ENCODE measurements at regions not wholly inside any gene's neighbourhood (a gene's known extent, or its start where the extent isn't known, plus 50 kb on each side); places are given as distances from the start of the nearest gene placed in this dataset.

- TF ChIP-seq ELF4 (IDR thresholded peaks at IDR 0.05) = no peak
- TF ChIP-seq SUZ12 (IDR thresholded peaks at IDR 0.05) = no peak
- TF ChIP-seq HDGF (IDR thresholded peaks at IDR 0.05; ENCODE audit: borderline replicate concordance) = no peak
- no peak for TF ChIP-seq LEF1 (IDR thresholded peaks at IDR 0.05; ENCODE audit: borderline replicate concordance)
- no peak for TF ChIP-seq ZNF384 (IDR thresholded peaks at IDR 0.05)
- no peak for TF ChIP-seq L3MBTL2 (conservative IDR thresholded peaks at IDR 0.05)
- TF ChIP-seq FOXK2 (IDR thresholded peaks at IDR 0.05) = no peak
- TF ChIP-seq CTBP1 (IDR thresholded peaks at IDR 0.05; ENCODE audit: borderline replicate concordance) = no peak
- TF ChIP-seq FOXM1 (IDR thresholded peaks at IDR 0.05; ENCODE audit: borderline replicate concordance) = no peak
- no peak for TF ChIP-seq BHLHE40 (IDR thresholded peaks at IDR 0.05; ENCODE audit: borderline replicate concordance)
- TF ChIP-seq, protein P1, sequence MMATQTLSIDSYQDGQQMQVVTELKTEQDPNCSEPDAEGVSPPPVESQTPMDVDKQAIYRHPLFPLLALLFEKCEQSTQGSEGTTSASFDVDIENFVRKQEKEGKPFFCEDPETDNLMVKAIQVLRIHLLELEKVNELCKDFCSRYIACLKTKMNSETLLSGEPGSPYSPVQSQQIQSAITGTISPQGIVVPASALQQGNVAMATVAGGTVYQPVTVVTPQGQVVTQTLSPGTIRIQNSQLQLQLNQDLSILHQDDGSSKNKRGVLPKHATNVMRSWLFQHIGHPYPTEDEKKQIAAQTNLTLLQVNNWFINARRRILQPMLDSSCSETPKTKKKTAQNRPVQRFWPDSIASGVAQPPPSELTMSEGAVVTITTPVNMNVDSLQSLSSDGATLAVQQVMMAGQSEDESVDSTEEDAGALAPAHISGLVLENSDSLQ (IDR thresholded peaks at IDR 0.05) = no peak
- ChIA-PET CTCF (no interaction called here), POLR2A (no interaction called here)
- DNase-seq (ENCODE audit: extremely low spot score) = no peak
Measured at GRCh38 chr2:217671871-217672270, 330.9 kb downstream of the TNS1 start.

- POLR2A ChIA-PET = no interaction called here
- TF ChIP-seq ELF4 (IDR thresholded peaks at IDR 0.05) (no peak), SUZ12 (IDR thresholded peaks at IDR 0.05) (no peak), ARNT (IDR thresholded peaks at IDR 0.05) (no peak), L3MBTL2 (conservative IDR thresholded peaks at IDR 0.05) (no peak), BHLHE40 (IDR thresholded peaks at IDR 0.05; ENCODE audit: borderline replicate concordance) (no peak), ZNF384 (IDR thresholded peaks at IDR 0.05) (no peak), TARDBP (IDR thresholded peaks at IDR 0.05) (no peak)
- CTCF ChIA-PET = no interaction called here
- no peak for DNase-seq (ENCODE audit: extremely low spot score)
Measured at GRCh38 chr2:217671075-217671474, 331.7 kb downstream of the TNS1 start.

- DNase-seq (ENCODE audit: extremely low spot score) = no peak
- CTCF ChIA-PET = no interaction called here
- TF ChIP-seq FOXK2 (IDR thresholded peaks at IDR 0.05) (no peak), SP1 (IDR thresholded peaks at IDR 0.05) (no peak), SUZ12 (IDR thresholded peaks at IDR 0.05) (no peak), FOXM1 (IDR thresholded peaks at IDR 0.05; ENCODE audit: borderline replicate concordance) (no peak), NFRKB (IDR thresholded peaks at IDR 0.05) (no peak), CTBP1 (IDR thresholded peaks at IDR 0.05; ENCODE audit: borderline replicate concordance) (no peak), ARNT (IDR thresholded peaks at IDR 0.05) (no peak), HDGF (IDR thresholded peaks at IDR 0.05; ENCODE audit: borderline replicate concordance) (no peak), LEF1 (IDR thresholded peaks at IDR 0.05; ENCODE audit: borderline replicate concordance) (no peak)
- POLR2A ChIA-PET = no interaction called here
Measured at GRCh38 chr2:217669831-217670230, 333.0 kb downstream of the TNS1 start.

DNA sequence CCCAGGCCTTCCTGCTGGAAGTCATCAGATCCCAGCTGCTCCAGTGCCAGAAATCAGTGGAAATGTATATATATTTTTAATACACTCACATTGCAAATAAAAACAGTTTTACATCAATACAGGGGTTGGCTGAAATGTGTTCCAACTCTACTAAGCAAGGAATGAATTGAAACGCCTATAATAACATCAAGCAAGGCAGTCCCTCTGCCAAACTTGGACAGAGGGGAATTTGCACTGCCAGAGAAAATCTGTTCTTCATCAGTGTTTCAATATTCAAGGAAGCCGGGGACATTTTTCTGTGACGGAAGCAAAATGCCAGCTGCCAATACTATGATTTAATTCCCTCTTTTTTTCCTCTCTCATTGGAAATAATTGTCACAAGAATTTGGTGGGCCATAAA is 335.3 kb downstream of the TNS1 start:
- POLR2A ChIA-PET = no interaction called here
- CTCF ChIA-PET = no interaction called here
- DNase-seq (ENCODE audit: extremely low spot score) = no peak
- TF ChIP-seq NFRKB (IDR thresholded peaks at IDR 0.05) (no peak), CTBP1 (IDR thresholded peaks at IDR 0.05; ENCODE audit: borderline replicate concordance) (no peak), LEF1 (IDR thresholded peaks at IDR 0.05; ENCODE audit: borderline replicate concordance) (no peak), FOXM1 (IDR thresholded peaks at IDR 0.05; ENCODE audit: borderline replicate concordance) (no peak), HDGF (IDR thresholded peaks at IDR 0.05; ENCODE audit: borderline replicate concordance) (no peak), SUZ12 (IDR thresholded peaks at IDR 0.05) (no peak), SP1 (IDR thresholded peaks at IDR 0.05) (no peak), ARNT (IDR thresholded peaks at IDR 0.05) (no peak), ZNF384 (IDR thresholded peaks at IDR 0.05) (no peak), BHLHE40 (IDR thresholded peaks at IDR 0.05; ENCODE audit: borderline replicate concordance) (no peak), FOXA1 (IDR thresholded peaks at IDR 0.05) (no peak), L3MBTL2 (conservative IDR thresholded peaks at IDR 0.05) (no peak), FOXK2 (IDR thresholded peaks at IDR 0.05) (no peak), ELF4 (IDR thresholded peaks at IDR 0.05) (no peak), TARDBP (IDR thresholded peaks at IDR 0.05) (no peak)
- TF ChIP-seq, protein P1 (IDR thresholded peaks at IDR 0.05) = no peak

DNA sequence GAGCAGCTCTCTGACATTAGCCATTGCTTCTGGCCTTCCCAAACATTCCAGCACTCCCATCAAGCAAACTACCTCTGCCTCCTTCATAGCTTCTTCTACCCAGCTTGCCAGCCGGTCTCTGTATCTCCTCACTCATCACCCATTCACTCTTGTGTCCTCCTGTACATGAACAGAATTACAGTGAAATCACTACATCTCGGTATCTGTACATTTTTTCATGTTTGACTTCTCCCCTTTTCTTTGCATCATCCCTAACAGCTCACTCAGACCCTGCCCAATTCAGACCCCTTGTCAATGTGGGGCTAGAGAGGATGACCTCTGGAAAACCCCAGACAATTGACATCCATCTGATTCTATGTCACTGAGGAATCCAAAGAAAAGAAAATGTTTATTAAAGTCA is 335.8 kb downstream of the TNS1 start:
- CTCF ChIA-PET = interaction anchor here (1.0 kb wide), 1 partner anchor 12 kb away, joined by 4 read pairs; no protein-coding TSS in a partner anchor
- POLR2A ChIA-PET = no interaction called here
- no peak for DNase-seq (ENCODE audit: extremely low spot score)
- no peak for TF ChIP-seq FOXA1 (IDR thresholded peaks at IDR 0.05)
- TF ChIP-seq L3MBTL2 (conservative IDR thresholded peaks at IDR 0.05) = no peak
- no peak for TF ChIP-seq SUZ12 (IDR thresholded peaks at IDR 0.05)
- TF ChIP-seq ARNT (IDR thresholded peaks at IDR 0.05) = no peak
- no peak for TF ChIP-seq SP1 (IDR thresholded peaks at IDR 0.05)
- no peak for TF ChIP-seq CTBP1 (IDR thresholded peaks at IDR 0.05; ENCODE audit: borderline replicate concordance)
- no peak for TF ChIP-seq TARDBP (IDR thresholded peaks at IDR 0.05)
- no peak for TF ChIP-seq NFRKB (IDR thresholded peaks at IDR 0.05)
- no peak for TF ChIP-seq ZNF384 (IDR thresholded peaks at IDR 0.05)
- TF ChIP-seq BHLHE40 (IDR thresholded peaks at IDR 0.05; ENCODE audit: borderline replicate concordance) = no peak
- no peak for TF ChIP-seq FOXM1 (IDR thresholded peaks at IDR 0.05; ENCODE audit: borderline replicate concordance)
- TF ChIP-seq ELF4 (IDR thresholded peaks at IDR 0.05) = no peak
- no peak for TF ChIP-seq LEF1 (IDR thresholded peaks at IDR 0.05; ENCODE audit: borderline replicate concordance)
- no peak for TF ChIP-seq HDGF (IDR thresholded peaks at IDR 0.05; ENCODE audit: borderline replicate concordance)
- TF ChIP-seq, protein P1 (IDR thresholded peaks at IDR 0.05) = no peak
- no peak for TF ChIP-seq FOXK2 (IDR thresholded peaks at IDR 0.05)

DNA sequence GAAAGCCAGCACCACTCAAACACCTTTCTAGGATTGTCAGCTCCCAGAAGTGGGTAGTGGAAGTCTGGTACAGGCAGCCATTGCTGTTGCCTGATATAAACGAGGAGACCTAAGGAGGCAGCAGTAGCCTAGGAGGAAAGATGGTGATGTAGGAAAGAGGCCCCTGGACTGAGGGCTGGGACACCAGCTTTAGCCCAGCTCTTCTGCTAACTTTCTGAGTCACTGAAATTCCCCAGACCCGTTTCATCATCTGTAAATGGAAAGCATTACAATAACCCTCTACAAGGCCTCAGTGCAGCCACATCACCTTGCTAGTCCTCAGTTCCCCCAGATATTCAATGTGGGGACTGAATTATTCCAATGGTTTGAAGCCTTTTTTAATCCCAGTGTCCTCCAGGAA is 336.5 kb downstream of the TNS1 start:
- TF ChIP-seq LEF1 (IDR thresholded peaks at IDR 0.05; ENCODE audit: borderline replicate concordance) (no peak), NFRKB (IDR thresholded peaks at IDR 0.05) (no peak), BHLHE40 (IDR thresholded peaks at IDR 0.05; ENCODE audit: borderline replicate concordance) (no peak), ZNF384 (IDR thresholded peaks at IDR 0.05) (no peak), HDGF (IDR thresholded peaks at IDR 0.05; ENCODE audit: borderline replicate concordance) (no peak)
- POLR2A ChIA-PET = no interaction called here
- no peak for DNase-seq (ENCODE audit: extremely low spot score)
- CTCF ChIA-PET = interaction anchor here (1.0 kb wide), 1 partner anchor 11 kb away, joined by 4 read pairs; no protein-coding TSS in a partner anchor

All from HEK293T (cell line).